Erythroblast (primary cell): ENCODE measurements at regions not wholly inside any gene's neighbourhood (a gene's known extent, or its start where the extent isn't known, plus 50 kb on each side); places are given as distances from the start of the nearest gene placed in this dataset.

ENCODE experiments used
- GATA1 ChIP-seq: IDR thresholded peaks from 2 replicates; pipeline ENCODE4 v1.6.1; 2011; ENCODE audit warnings: low read depth, mild to moderate bottlenecking, control low read depth, low read length, moderate library complexity
- POLR2A ChIP-seq: IDR thresholded peaks from 2 replicates; pipeline ENCODE4 v1.6.1; 2011; ENCODE audit warnings: mild to moderate bottlenecking, low read length

- TF ChIP-seq POLR2A (no peak), GATA1 (no peak)
These were observed 162.5 kb upstream of the MYCN start for GRCh38 chr2:15777795-15778371.
